GM21515 (cell line): ENCODE measurements at regions not wholly inside any gene's neighbourhood (a gene's known extent, or its start where the extent isn't known, plus 50 kb on each side); places are given as distances from the start of the nearest gene placed in this dataset.
A peak's percentile ranks its signal among the peaks of the same experiment; 100 is the strongest.

ENCODE experiments used
- ATAC-seq: cut with Tn5 transposase; IDR thresholded peaks from one replicate; pipeline ENCODE4 v1.9.1; 2021; ENCODE audit not compliant: unreplicated experiment

GRCh38 chr1:221449801-221450470, 292.0 kb downstream of the DUSP10 start:
- peak; percentile 74 for ATAC-seq

GRCh38 chr1:221451741-221452140, 290.1 kb downstream of the DUSP10 start:
- ATAC-seq: no peak

GRCh38 chr1:221454096-221454495, 287.8 kb downstream of the DUSP10 start:
- no peak for ATAC-seq

GRCh38 chr1:221456918-221457317, 285.0 kb downstream of the DUSP10 start:
- ATAC-seq: no peak

GRCh38 chr1:221457685-221458446, 284.0 kb downstream of the DUSP10 start:
- no peak for ATAC-seq

GRCh38 chr1:221458447-221459156, 283.3 kb downstream of the DUSP10 start:
- ATAC-seq: no peak

- ATAC-seq: no peak
Observed at GRCh38 chr1:221459558-221459957, 282.3 kb downstream of the DUSP10 start.

- ATAC-seq: no peak
Observed at GRCh38 chr1:221462345-221462744, 279.5 kb downstream of the DUSP10 start.

- no peak for ATAC-seq
Observed at GRCh38 chr1:221468546-221468945, 273.3 kb downstream of the DUSP10 start.

GRCh38 chr1:221469476-221469875, 272.4 kb downstream of the DUSP10 start:
- ATAC-seq: no peak

GRCh38 chr1:221470000-221470698, 271.7 kb downstream of the DUSP10 start:
- no peak for ATAC-seq

GRCh38 chr1:221473411-221473810, 268.5 kb downstream of the DUSP10 start:
- ATAC-seq: no peak

GRCh38 chr1:221477252-221477651, 264.6 kb downstream of the DUSP10 start:
- ATAC-seq: no peak

GRCh38 chr1:221478050-221478949, 263.6 kb downstream of the DUSP10 start:
- ATAC-seq: peak; percentile 82

GRCh38 chr1:221487781-221488524, 253.9 kb downstream of the DUSP10 start:
- ATAC-seq: no peak

GRCh38 chr1:221488550-221488949, 253.3 kb downstream of the DUSP10 start:
- ATAC-seq: no peak

- ATAC-seq: no peak
Observed at GRCh38 chr1:221494670-221495069, 247.2 kb downstream of the DUSP10 start.

GRCh38 chr1:221497046-221497445, 244.8 kb downstream of the DUSP10 start:
- ATAC-seq: no peak

- ATAC-seq: no peak
Observed at GRCh38 chr1:221503268-221503667, 238.6 kb downstream of the DUSP10 start.
